ENCODE measurements at regions not wholly inside any gene's neighbourhood (a gene's known extent, or its start where the extent isn't known, plus 50 kb on each side); places are given as distances from the start of the nearest gene placed in this dataset.
"Not testable (repeated sequence)": the region's sequence is repeated elsewhere in the genome, so short reads cannot be mapped to it uniquely, and the experiment has no call there.

GRCh38 chr4:84378983-84379382 is 120.1 kb downstream of the NKX6-1 start:
- DNase-seq, result no peak

- no peak for DNase-seq
These were observed 120.7 kb downstream of the NKX6-1 start for GRCh38 chr4:84378356-84378755.

GRCh38 chr4:84366907-84367306 is 132.2 kb downstream of the NKX6-1 start:
- DNase-seq, result no peak

GRCh38 chr4:84366161-84366560 is 132.9 kb downstream of the NKX6-1 start:
- no peak for DNase-seq

- DNase-seq, result no peak
These were observed 136.0 kb downstream of the NKX6-1 start for GRCh38 chr4:84362896-84363655.

GRCh38 chr4:84342161-84342560 is 156.9 kb downstream of the NKX6-1 start:
- no peak for DNase-seq

GRCh38 chr4:84341559-84341958 is 157.5 kb downstream of the NKX6-1 start:
- DNase-seq, result no peak

- DNase-seq, result no peak
These were observed 160.7 kb downstream of the NKX6-1 start for GRCh38 chr4:84338367-84338766.

- no peak for DNase-seq
These were observed 162.0 kb downstream of the NKX6-1 start for GRCh38 chr4:84336964-84337705.

- no peak for DNase-seq
These were observed 171.6 kb downstream of the NKX6-1 start for GRCh38 chr4:84327526-84327925.

GRCh38 chr4:84325625-84326024 is 173.5 kb downstream of the NKX6-1 start:
- DNase-seq, result no peak

GRCh38 chr4:84324303-84325245 is 174.5 kb downstream of the NKX6-1 start:
- DNase-seq, result peak; percentile 43

- no peak for DNase-seq
These were observed 180.0 kb downstream of the NKX6-1 start for GRCh38 chr4:84319124-84319523.

GRCh38 chr4:84317513-84317912 is 181.6 kb downstream of the NKX6-1 start:
- no peak for DNase-seq

GRCh38 chr4:84312426-84313012 is 186.6 kb downstream of the NKX6-1 start:
- DNase-seq, result no peak

GRCh38 chr4:84309191-84309590 is 189.9 kb downstream of the NKX6-1 start:
- DNase-seq, result no peak

- DNase-seq, result not testable (repeated sequence)
These were observed 200.3 kb downstream of the NKX6-1 start for GRCh38 chr4:84298719-84299254.

- no peak for DNase-seq
These were observed 200.9 kb downstream of the NKX6-1 start for GRCh38 chr4:84298023-84298718.

- DNase-seq, result no peak
These were observed 207.1 kb downstream of the NKX6-1 start for GRCh38 chr4:84291969-84292368.

GRCh38 chr4:84286048-84286447 is 213.0 kb downstream of the NKX6-1 start:
- no peak for DNase-seq

GRCh38 chr4:84279678-84280077 is 219.4 kb downstream of the NKX6-1 start:
- DNase-seq, result no peak

- no peak for DNase-seq
These were observed 221.2 kb downstream of the NKX6-1 start for GRCh38 chr4:84277923-84278322.

All from NCI-H1417 treated with DMSO at 0.1 percent for 48 hours (cell line).